Epidermal melanocyte (primary cell): ENCODE measurements at regions not wholly inside any gene's neighbourhood (a gene's known extent, or its start where the extent isn't known, plus 50 kb on each side); places are given as distances from the start of the nearest gene placed in this dataset.

Experiments
- DNase-seq: peaks from one replicate; pipeline ENCODE4 v3.0.0; 2011; ENCODE audit warnings: low spot score; ENCODE audit not compliant: insufficient read length

- DNase-seq = no peak
Measured at GRCh38 chr7:371119-371778, 81.3 kb downstream of the FOXL3 start.

GRCh38 chr7:371779-372545 is 82.0 kb downstream of the FOXL3 start:
- no peak for DNase-seq

- no peak for DNase-seq
Measured at GRCh38 chr7:372546-372931, 82.6 kb downstream of the FOXL3 start.

GRCh38 chr7:372932-373791 is 83.2 kb downstream of the FOXL3 start:
- no peak for DNase-seq

- no peak for DNase-seq
Measured at GRCh38 chr7:373818-374705, 84.1 kb downstream of the FOXL3 start.

- DNase-seq = no peak
Measured at GRCh38 chr7:374706-375311, 84.8 kb downstream of the FOXL3 start.

GRCh38 chr7:375321-375831 is 85.4 kb downstream of the FOXL3 start:
- no peak for DNase-seq

- no peak for DNase-seq
Measured at GRCh38 chr7:375901-376305, 85.9 kb downstream of the FOXL3 start.

GRCh38 chr7:376306-377079 is 86.5 kb downstream of the FOXL3 start:
- DNase-seq = no peak

GRCh38 chr7:377080-378040 is 87.4 kb downstream of the FOXL3 start:
- no peak for DNase-seq

- DNase-seq = no peak
Measured at GRCh38 chr7:378041-378420, 88.1 kb downstream of the FOXL3 start.

GRCh38 chr7:378551-379455 is 88.8 kb downstream of the FOXL3 start:
- DNase-seq = no peak

- DNase-seq = no peak
Measured at GRCh38 chr7:379456-380138, 89.6 kb downstream of the FOXL3 start.

GRCh38 chr7:380139-380485 is 90.1 kb downstream of the FOXL3 start:
- DNase-seq = no peak

- DNase-seq = no peak
Measured at GRCh38 chr7:380711-381210, 90.8 kb downstream of the FOXL3 start.

GRCh38 chr7:381211-382042 is 91.5 kb downstream of the FOXL3 start:
- DNase-seq = no peak
